ENCODE measurements at regions not wholly inside any gene's neighbourhood (a gene's known extent, or its start where the extent isn't known, plus 50 kb on each side); places are given as distances from the start of the nearest gene placed in this dataset.
A peak's percentile ranks its signal among the peaks of the same experiment; 100 is the strongest.
"Not testable (repeated sequence)": the region's sequence is repeated elsewhere in the genome, so short reads cannot be mapped to it uniquely, and the experiment has no call there.

DNA sequence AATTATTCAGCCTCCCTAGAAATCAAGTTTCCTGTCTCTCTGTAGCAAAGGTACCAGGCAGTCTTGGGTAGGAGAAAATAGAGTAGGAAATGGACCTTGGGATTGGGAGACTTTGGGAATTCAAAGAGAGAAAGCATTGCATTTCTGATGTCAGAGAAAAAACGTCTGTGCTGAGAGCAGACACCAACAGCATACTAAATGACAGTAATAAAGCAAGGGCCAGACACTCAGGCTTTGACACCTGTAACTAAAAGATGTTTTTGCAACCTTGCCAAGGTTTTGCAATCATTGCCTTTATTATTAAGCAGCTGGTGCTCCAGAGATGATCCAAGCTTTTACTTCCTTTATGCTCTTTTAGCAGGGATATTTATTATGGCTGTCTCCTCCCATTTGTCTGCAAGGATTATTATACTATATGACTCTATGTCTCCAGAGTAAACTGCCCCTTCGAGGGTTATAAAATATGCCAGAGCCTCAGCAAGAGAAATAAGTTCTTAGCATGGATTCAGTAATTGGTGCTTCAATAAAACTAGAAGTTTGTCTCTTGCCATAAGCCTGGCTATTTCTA, 85.2 kb upstream of the GRAMD1B start:
- no peak for DNase-seq (ENCODE audit: low spot score)

DNA sequence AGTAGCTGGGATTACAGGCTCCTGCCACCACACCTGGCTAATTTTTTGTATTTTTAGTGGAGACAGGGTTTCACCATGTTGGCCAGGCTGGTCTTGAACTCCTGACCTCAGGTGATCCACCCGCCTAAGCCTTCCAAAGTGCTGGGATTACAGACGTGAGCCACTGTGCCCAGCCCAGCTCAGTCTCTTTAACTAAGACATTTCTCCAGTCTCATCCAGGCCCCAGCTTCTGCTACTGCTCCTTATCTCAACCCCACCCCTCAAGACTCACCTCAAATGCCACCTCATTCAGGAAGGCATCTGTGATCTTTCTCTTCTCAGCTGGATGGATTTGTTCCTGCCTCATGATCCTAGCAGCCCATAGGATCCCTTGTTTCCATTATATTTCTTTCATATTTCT, 85.9 kb upstream of the GRAMD1B start:
- not testable (repeated sequence) for DNase-seq (ENCODE audit: low spot score)

GRCh38 chr11:123338997-123339752, 90.9 kb upstream of the GRAMD1B start:
- DNase-seq (ENCODE audit: low spot score): no peak

GRCh38 chr11:123338266-123338800, 91.7 kb upstream of the GRAMD1B start:
- DNase-seq (ENCODE audit: low spot score): no peak

DNA sequence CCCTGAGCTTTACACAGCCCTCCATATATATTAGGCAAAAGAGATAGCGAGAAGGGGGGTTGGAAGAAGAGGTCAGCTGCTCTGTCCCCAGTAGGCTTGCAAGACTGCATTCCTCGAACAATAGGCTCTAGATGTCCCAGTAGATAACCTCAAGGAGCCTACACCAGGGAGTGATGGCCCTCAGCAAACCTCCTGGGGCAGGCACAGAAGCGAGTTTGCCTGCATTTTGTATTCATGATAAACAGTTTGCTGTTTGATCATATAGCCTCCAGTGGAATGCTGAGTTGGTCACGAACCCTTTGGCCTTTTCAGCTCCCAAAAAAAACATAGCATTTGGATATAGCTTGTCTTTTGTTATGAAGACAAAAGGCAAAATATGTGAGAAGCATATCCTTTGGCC, 95.1 kb upstream of the GRAMD1B start:
- DNase-seq (ENCODE audit: low spot score): no peak

- DNase-seq (ENCODE audit: low spot score): not testable (repeated sequence)
Measured at GRCh38 chr11:123332577-123332976, 97.5 kb upstream of the GRAMD1B start.

- no peak for DNase-seq (ENCODE audit: low spot score)
Measured at GRCh38 chr11:123330948-123331347, 99.1 kb upstream of the GRAMD1B start.

- DNase-seq (ENCODE audit: low spot score): no peak
Measured at GRCh38 chr11:123330471-123330870, 99.6 kb upstream of the GRAMD1B start.

- DNase-seq (ENCODE audit: low spot score): no peak
Measured at GRCh38 chr11:123330071-123330470, 100.0 kb upstream of the GRAMD1B start.

DNA sequence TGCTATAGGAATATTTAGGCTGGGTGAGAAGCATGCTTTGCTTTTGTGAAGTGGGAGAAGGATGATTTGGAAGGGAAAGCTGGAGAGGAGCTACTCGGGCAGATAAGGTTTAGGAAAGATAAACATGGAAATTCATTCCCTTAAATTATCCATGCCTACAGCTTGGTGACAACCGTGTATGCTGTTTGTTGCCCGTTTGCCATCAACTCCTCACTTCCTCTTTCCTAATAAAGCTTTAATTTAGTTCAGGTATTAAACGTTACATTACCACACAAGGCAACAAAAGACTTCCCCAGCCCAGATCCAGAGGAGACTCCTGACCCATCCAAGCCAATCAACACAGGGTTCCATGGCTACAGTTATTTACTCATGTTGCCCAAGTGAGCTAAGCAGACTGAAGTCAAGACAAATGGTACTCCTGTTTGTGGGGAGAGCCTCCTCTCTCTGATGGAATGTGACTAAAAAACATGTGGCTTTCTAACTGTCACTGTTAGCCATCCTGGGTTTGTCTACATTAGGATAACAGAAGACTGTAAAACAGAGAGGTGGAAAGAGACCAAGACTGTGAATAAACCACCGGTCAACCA, 101.7 kb upstream of the GRAMD1B start:
- DNase-seq (ENCODE audit: low spot score): no peak

DNA sequence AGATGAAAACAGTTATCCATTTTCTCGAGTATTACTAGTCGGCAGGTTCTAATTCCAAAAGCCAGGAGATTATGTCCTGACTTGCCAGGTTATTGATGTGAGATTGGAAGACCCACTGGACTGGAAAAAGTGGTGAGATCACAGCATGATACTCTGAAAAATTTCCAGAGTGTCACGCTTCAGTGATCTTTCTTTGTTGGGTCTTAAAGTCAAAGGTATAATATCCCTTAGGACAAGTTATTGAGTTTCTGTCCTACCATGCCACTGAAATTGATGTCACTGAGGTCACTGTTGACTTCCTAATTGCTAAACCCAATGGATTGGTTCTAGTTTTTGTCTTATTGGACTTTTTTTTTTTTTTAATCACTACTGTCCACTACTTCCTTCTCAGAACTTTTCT, 104.5 kb upstream of the GRAMD1B start:
- DNase-seq (ENCODE audit: low spot score): no peak

DNA sequence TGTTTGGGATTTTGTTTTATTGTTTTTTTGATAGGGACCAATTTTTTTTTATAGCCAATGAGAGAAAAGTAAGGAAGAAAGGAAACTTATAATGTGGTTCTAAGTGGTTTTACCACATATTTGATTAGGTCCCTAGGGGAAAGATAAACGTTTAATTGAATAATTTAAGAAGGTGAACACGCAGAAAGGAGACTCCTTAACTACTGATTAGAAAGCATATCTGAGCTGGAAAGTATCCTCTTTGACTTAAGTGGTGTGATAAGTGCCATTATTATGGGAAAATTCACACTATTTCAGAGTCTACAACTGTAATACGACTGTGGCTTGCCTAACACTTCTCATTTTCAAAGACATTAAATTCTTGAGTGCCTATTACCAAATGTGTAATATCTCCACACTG, 106.5 kb upstream of the GRAMD1B start:
- DNase-seq (ENCODE audit: low spot score): no peak

DNA sequence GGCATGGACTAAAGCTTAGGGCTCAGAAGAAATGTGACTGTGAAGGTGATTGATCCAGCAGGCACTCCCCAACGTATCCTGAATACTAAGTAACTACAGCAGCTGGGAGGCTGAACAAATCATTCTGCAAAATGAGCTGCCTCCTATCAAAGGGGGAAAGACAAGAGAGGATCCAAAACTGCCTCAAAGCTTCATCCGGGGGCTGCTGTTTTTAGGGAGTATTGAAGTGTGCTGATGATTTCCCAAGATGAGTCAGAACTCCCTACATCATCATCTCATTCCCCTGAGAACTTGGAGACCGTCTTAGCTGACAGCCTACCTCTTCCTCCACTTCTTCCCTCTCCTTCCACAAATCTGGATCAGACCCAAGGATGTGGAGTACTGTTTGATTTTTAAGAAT, 108.4 kb upstream of the GRAMD1B start:
- DNase-seq (ENCODE audit: low spot score): no peak

- DNase-seq (ENCODE audit: low spot score): no peak
Measured at GRCh38 chr11:123318623-123319022, 111.4 kb upstream of the GRAMD1B start.

- DNase-seq (ENCODE audit: low spot score): not testable (repeated sequence)
Measured at GRCh38 chr11:123318132-123318531, 111.9 kb upstream of the GRAMD1B start.

- no peak for DNase-seq (ENCODE audit: low spot score)
Measured at GRCh38 chr11:123316003-123316402, 114.1 kb upstream of the GRAMD1B start.

DNA sequence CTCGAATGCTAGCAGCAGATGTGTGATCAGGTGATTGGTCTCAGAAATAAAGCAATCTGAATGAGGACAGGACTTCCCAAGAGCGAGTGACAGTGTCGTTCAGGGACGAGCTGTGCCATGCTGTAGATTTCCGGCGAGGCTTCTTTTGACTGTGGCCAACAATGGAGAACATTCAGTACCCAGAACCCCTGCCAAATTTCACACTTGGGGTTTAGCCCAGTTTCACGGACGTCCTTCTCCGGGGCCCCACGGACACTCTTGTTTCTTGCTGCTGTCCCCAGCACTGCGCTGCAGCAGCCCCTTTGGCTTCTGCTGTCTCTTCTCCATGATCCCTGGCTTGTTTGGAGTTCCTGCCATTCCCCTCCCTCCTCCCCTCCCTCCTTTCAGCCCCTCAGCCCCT, 115.1 kb upstream of the GRAMD1B start:
- DNase-seq (ENCODE audit: low spot score): no peak

DNA sequence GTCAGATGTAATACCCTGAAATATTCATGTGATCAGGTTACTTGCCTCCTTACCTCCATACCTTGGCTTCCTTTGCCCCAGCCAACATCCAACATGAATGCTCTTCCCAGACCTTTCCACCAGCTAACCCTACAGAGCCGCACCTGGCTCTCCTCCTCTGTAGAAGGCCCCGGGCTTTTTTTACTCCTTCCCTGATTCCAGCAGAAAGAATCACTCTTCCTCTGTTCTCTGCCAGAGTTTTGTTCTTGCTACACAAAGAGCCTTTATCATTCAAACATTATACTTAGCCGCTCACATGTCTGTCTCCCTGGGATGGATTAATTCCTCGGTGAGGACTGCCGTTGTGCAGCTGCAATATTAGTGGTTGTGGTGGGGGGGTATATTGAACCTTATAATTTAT, 116.8 kb upstream of the GRAMD1B start:
- peak; percentile 33 for DNase-seq (ENCODE audit: low spot score)

GRCh38 chr11:123308077-123308476, 113.0 kb upstream of the CLMP start:
- DNase-seq (ENCODE audit: low spot score): no peak

DNA sequence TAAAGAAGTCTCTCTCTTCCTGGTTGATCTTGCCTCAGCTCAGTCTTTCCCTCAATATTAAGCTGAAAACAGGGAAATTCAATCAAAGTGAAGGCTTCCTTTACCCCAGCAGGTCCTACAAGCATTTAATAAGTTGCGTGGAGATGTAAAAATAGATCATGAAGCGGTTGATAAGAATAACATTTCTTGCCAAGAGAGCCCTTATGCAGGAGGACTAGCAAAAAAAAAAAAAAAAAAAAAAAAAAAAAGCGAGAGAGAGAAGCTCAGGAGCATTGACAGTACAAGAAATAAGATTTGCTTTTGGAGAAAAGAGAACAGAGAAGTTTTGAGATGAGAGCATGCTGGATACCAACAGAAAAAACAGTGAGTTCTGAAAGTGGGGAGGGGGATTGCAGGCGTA, 112.2 kb upstream of the CLMP start:
- no peak for DNase-seq (ENCODE audit: low spot score)

GRCh38 chr11:123306531-123306930, 111.5 kb upstream of the CLMP start:
- no peak for DNase-seq (ENCODE audit: low spot score)

DNA sequence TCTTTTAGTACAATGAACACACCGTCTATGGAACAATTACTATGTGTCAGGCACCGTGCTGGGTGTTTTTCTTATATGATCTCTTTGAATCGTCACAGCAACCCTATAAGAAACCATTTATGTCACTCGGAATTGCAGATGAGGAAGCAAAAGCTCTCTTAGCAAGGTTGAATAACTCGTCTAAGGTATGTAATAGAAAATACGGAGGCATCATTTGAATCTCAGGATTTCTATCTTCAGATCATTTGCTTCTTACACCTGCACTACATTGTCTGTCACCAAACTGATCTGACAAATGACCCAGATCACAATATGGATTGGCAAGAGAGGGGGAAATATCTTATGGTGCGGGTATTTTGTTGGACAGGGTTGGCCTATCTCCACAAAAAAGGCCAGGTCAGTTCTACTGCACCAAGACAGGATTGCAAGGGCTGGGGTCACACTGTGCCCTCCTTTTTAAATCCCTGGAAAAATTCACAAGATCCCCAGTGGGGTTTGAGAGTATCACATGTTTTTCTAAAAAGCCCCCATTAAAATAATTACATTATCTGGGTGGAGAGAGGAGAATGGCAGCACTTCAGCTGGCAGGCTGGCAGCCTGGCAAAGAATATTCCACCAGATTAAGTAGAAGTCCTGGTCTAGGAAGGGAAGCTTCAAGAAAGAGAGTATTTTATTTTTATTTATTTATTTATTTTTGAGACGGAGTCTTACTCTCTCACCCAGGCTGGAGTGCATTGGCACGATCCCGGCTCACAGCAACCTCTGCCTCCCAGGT, 110.7 kb upstream of the CLMP start:
- DNase-seq (ENCODE audit: low spot score): no peak
